HL-60 (cell line): ENCODE measurements at regions not wholly inside any gene's neighbourhood (a gene's known extent, or its start where the extent isn't known, plus 50 kb on each side); places are given as distances from the start of the nearest gene placed in this dataset.

Experiments
- DNase-seq, 2 experiments: peaks; one replicate each; pipeline ENCODE4 v3.0.0-alpha.2; 2010 to 2020; ENCODE audit warnings: low read depth in 1 of 2, low spot score in 1 of 2
- H3K27ac ChIP-seq: fragments of 250-450 bp; sonication (Bioruptor Pico); replicated peaks from 2 replicates; pipeline ENCODE4 v1.5.1; 2020; ENCODE audit warnings: mild to moderate bottlenecking, moderate library complexity
- H3K27me3 ChIP-seq: fragments of 250-450 bp; sonication (Bioruptor Pico); 2 replicates; pipeline ENCODE4 v1.5.1; 2021; ENCODE audit warnings: mild to moderate bottlenecking, moderate library complexity; ENCODE audit not compliant: insufficient read depth, poor library complexity, severe bottlenecking
- H3K4me3 ChIP-seq: replicated peaks from 2 replicates; pipeline ENCODE4 v1.5.1; 2011; ENCODE audit warnings: mild to moderate bottlenecking, control low read depth, low read length; ENCODE audit not compliant: insufficient read depth
- GABPA ChIP-seq: IDR thresholded peaks from 2 replicates; pipeline ENCODE4 v1.6.1; 2012; ENCODE audit warnings: low read depth
- POLR2AphosphoS5 ChIP-seq: IDR thresholded peaks from 2 replicates; pipeline ENCODE4 v1.6.1; 2012; ENCODE audit warnings: low read depth
- SPI1 ChIP-seq: IDR thresholded peaks from 2 replicates; pipeline ENCODE4 v1.6.1; 2012; ENCODE audit warnings: low read depth, mild to moderate bottlenecking, borderline replicate concordance
- TF ChIP-seq, protein P1 (sequence below): IDR thresholded peaks from one replicate; pipeline ENCODE4 v1.5.1; 2011; ENCODE audit warnings: low read length, control low read depth, inconsistent platforms; ENCODE audit not compliant: insufficient read depth
- TF ChIP-seq, protein P2 (sequence below): IDR thresholded peaks from 2 replicates; pipeline ENCODE4 v1.6.1; 2012; ENCODE audit warnings: low read depth; ENCODE audit not compliant: insufficient replicate concordance

DNA sequence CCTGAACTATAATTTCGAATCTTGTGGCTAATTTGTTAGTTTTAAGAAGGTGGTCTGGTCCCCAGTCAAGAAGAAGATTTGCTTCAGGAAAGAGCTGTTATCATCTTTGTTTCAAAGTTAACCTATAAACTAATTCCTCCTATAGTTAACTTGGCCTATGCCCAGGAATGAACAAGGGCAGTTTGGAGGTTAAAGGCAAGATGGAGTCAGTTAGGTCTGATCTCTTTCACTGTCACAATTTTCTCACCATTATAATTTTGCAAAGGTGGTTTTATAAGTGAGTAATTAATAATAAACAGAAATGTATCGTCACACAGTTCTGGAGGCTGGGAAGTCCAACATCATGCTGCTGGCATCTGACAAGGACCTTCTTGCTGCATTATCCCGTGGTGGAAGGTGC is 238.6 kb downstream of the PIK3R1 start:
- Histone ChIP-seq H3K4me3 (no peak overlapping the region), H3K27me3 (no peaks in the 10 kb centered on the region), H3K27ac (no peak overlapping the region)
- TF ChIP-seq POLR2AphosphoS5 (no peak), SPI1 (no peak), GABPA (no peak)
- TF ChIP-seq, protein P1, sequence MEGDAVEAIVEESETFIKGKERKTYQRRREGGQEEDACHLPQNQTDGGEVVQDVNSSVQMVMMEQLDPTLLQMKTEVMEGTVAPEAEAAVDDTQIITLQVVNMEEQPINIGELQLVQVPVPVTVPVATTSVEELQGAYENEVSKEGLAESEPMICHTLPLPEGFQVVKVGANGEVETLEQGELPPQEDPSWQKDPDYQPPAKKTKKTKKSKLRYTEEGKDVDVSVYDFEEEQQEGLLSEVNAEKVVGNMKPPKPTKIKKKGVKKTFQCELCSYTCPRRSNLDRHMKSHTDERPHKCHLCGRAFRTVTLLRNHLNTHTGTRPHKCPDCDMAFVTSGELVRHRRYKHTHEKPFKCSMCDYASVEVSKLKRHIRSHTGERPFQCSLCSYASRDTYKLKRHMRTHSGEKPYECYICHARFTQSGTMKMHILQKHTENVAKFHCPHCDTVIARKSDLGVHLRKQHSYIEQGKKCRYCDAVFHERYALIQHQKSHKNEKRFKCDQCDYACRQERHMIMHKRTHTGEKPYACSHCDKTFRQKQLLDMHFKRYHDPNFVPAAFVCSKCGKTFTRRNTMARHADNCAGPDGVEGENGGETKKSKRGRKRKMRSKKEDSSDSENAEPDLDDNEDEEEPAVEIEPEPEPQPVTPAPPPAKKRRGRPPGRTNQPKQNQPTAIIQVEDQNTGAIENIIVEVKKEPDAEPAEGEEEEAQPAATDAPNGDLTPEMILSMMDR, result no peak
- no peak for DNase-seq

DNA sequence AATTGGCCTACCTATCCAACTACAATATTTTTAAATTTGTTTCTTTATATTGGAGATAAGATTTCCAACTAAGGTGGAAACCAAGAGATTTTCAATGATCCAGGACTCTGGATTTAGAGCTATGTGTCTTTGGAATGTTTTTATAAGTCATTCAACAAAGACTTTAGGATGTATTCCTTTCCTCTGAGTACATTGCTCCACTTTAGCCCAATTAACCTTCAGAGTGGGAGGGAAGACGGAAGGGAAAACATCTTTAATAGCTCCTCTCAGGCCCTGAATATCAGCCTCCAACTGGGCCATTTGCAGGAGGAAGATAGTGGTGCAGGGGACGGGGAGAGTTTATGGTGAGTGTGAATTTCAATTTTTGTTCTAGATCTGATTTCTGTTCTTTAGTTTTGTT is 239.2 kb downstream of the PIK3R1 start:
- no peak for DNase-seq
- H3K4me3 ChIP-seq, result no peak overlapping the region
- no peaks in the 10 kb centered on the region for H3K27me3 ChIP-seq
- H3K27ac ChIP-seq, result no peak overlapping the region
- TF ChIP-seq POLR2AphosphoS5 (no peak), SPI1 (no peak), GABPA (no peak)
- TF ChIP-seq, protein P2, sequence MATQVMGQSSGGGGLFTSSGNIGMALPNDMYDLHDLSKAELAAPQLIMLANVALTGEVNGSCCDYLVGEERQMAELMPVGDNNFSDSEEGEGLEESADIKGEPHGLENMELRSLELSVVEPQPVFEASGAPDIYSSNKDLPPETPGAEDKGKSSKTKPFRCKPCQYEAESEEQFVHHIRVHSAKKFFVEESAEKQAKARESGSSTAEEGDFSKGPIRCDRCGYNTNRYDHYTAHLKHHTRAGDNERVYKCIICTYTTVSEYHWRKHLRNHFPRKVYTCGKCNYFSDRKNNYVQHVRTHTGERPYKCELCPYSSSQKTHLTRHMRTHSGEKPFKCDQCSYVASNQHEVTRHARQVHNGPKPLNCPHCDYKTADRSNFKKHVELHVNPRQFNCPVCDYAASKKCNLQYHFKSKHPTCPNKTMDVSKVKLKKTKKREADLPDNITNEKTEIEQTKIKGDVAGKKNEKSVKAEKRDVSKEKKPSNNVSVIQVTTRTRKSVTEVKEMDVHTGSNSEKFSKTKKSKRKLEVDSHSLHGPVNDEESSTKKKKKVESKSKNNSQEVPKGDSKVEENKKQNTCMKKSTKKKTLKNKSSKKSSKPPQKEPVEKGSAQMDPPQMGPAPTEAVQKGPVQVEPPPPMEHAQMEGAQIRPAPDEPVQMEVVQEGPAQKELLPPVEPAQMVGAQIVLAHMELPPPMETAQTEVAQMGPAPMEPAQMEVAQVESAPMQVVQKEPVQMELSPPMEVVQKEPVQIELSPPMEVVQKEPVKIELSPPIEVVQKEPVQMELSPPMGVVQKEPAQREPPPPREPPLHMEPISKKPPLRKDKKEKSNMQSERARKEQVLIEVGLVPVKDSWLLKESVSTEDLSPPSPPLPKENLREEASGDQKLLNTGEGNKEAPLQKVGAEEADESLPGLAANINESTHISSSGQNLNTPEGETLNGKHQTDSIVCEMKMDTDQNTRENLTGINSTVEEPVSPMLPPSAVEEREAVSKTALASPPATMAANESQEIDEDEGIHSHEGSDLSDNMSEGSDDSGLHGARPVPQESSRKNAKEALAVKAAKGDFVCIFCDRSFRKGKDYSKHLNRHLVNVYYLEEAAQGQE, result no peak
- TF ChIP-seq, protein P1, result no peak

DNA sequence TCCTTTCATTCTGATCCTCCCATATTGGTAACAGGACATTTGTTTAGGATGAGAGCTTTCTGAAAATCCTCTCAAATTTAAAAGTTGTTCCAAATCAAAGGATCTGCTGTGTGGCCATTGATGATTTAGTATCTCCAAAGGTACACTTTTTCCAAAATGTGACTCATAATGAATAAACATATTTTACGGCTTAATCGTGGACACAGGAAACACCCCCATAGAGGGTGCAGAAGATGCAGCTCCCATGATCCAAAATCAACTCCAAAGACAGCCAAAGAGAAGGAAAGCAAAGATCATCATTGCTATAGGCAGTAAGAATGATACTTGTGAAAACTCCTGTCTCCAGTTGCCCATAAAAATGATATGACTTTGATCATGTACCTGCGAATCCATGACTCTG is 239.7 kb downstream of the PIK3R1 start:
- H3K27ac ChIP-seq, result no peak overlapping the region
- no peaks in the 10 kb centered on the region for H3K27me3 ChIP-seq
- TF ChIP-seq, protein P2, result no peak
- TF ChIP-seq, protein P1, result no peak
- no peak for TF ChIP-seq SPI1
- TF ChIP-seq POLR2AphosphoS5, result no peak
- TF ChIP-seq GABPA, result no peak
- no peak for DNase-seq
- no peak overlapping the region for H3K4me3 ChIP-seq

DNA sequence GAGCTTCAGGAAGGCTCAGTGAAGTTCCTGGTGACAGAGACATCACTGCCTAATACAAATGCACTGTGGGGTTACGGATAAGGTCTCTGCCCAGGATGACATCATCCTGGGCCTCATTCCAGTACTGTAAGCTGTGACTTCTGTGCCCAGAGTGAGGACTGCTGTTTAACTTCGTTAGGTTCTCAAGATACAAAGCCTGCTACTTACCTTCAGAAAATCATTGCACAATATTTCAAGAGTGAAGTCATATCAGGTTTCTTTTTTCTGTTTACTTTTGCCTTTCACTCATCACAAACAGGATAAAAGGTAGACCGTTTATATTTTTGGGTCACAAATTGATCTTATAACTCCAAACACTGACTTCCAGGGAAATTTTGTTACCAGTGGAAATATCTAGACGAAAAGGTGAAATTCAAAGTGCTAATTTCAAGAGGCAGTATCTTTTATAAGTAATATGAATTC is 241.2 kb downstream of the PIK3R1 start:
- Histone ChIP-seq H3K27ac (no peak overlapping the region), H3K4me3 (no peak overlapping the region), H3K27me3 (no peaks in the 10 kb centered on the region)
- TF ChIP-seq GABPA (no peak), SPI1 (no peak)
- TF ChIP-seq, protein P2, result no peak
- TF ChIP-seq, protein P1, result no peak
- no peak for DNase-seq
